ELF-1 (cell line): ENCODE measurements at regions not wholly inside any gene's neighbourhood (a gene's known extent, or its start where the extent isn't known, plus 50 kb on each side); places are given as distances from the start of the nearest gene placed in this dataset.
"Not testable (repeated sequence)": the region's sequence is repeated elsewhere in the genome, so short reads cannot be mapped to it uniquely, and the experiment has no call there.

Source experiments
- DNase-seq: peaks from one replicate; pipeline ENCODE4 v3.0.0-alpha.2; 2016; ENCODE audit warnings: low read depth, low spot score

DNA sequence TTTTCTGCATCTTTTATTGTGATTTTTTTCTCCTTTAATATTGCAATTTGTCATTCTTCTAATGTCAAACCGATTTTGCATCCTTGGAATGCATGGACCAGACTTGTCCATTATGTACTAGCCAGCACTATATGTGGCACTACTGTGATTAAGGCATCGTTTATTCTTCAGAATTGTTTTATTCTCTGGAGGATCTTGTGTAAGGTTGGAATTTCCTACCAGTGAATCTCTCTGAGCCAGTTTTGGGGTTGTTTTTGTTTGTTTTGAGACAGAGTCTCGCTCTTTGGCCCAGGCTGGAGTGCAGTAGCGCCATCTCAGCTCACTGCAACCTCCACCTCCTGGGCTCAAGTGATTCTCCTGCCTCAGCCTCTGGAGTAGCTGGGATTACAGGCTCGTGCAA is 58.5 kb downstream of the IGLL5 start:
- DNase-seq: no peak

GRCh38 chr22:22948651-22949571 is 61.3 kb downstream of the IGLL5 start:
- peak; percentile 1 for DNase-seq

DNA sequence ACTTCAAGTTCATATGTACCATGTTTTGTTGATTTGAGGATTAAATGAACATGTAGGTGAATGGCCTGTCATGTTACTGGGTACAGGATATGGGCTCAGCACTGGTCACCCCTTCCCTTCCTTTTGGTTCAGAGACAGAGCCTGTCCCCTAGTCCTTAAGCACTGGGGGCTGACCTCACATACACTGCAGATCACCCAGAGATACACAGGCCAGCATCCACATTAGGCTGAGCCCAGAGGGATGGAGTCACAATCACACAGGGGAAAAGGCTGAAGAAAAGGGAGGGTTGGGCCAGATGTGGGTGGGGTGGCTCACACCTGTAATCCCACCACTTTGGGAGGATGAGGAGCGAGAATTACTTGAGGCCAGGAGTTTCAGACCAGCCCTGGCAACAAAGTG is 62.3 kb downstream of the IGLL5 start:
- no peak for DNase-seq

DNA sequence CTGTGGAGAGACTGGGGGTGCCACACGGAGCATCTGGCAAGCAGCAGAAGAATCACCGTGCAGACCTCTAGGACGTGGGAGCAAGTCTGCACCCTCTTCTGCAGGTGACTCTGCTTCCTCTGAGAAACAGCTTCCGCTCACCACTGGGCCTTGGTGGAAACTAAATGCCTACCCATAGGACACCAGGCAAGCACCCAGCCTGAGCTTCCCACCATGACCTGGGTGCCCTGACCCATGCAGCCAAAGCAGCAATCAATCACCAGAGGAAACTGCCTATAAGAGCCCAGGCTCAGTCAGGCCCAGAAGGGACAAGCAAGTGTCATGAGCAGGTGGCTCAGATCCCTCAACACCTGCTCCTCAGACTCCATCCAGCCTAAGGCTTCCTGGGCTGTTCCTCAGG is 63.4 kb downstream of the IGLL5 start:
- no peak for DNase-seq

DNA sequence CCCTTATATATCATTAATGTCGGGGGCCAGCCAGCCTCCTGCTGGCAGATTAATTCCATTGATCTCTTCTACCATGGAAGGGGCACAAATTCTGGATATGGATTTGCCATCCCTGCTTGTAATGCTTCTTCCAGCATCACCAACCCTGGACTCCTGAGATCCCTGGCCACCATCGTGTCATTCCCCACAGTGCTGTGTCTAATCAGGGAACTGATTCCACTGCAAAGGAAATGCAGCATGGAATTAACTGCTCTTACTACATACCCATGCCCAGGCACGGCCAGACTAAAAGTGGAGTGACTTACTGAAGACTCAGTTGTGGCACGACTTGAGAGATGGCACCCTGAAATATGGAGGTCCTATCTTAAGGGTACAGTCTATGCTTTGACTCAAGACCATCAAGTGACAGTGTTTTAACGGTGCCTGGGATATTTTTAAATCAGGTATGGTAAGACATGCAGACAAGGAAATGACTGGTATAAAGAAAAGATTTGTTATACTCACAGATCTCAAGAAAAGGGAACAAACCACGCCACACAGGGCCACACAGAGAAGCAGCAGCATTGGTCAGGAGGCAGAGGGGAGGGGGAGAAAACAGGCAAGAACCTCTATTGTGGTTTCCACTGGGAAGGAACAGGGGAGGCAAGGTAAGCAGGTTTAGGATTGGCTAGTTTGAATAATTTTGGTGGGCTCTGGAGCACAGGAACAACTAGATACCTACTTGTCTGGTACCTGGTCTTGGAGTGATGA is 65.1 kb downstream of the IGLL5 start:
- no peak for DNase-seq

- no peak for DNase-seq
Observed at GRCh38 chr22:22953791-22954190, 66.2 kb downstream of the IGLL5 start.

- DNase-seq: peak; percentile 44
Observed at GRCh38 chr22:22954656-22955055, 67.0 kb downstream of the IGLL5 start.

DNA sequence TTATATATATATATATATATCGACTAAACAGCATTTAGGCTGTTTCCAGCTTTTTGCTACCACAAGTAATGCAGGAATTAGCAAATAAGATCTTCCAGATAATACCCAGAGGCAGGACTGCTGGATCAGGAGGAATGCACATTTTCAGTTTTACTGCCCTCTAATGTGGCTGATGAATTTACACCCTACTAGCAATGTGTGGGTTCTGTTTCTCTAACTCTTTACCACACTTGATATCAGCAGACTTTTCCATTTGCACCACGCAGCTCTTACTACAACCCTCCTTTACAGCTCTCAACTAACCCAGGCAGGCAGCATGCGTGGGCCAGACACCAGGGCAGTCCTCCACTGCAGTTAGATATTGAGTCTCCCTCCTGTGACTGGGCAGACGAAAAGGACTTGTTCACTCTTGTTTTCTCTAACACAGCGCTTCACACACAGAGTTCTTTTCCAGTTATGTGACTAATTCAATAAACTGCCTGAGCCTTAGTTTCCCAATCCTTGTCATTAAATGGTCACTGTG is 67.7 kb downstream of the IGLL5 start:
- no peak for DNase-seq

GRCh38 chr22:22955866-22956535 is 68.4 kb downstream of the IGLL5 start:
- DNase-seq: peak; percentile 65

DNA sequence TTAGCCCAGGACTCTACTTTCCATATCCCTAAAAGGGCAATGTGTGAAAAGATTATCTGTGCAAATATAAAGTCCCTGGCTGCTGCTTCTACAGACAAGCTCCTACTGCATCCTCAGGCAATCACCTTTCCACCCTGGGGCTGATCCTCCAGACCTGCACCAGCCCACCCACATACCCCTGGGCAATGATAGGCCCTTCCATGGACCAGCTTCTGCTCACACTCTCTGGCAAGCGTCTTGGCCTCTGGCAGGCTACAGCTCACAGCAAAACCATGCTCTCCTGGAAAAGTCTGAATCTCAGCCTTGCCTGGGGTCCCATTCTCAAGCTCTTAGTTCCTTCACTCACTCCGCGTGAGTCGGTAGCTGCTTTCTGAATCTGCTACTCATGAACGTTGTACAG is 69.5 kb downstream of the IGLL5 start:
- DNase-seq: no peak

- DNase-seq: no peak
Observed at GRCh38 chr22:22958621-22959020, 71.0 kb downstream of the IGLL5 start.

- peak; percentile 82 for DNase-seq
Observed at GRCh38 chr22:22959147-22959827, 71.7 kb downstream of the IGLL5 start.

DNA sequence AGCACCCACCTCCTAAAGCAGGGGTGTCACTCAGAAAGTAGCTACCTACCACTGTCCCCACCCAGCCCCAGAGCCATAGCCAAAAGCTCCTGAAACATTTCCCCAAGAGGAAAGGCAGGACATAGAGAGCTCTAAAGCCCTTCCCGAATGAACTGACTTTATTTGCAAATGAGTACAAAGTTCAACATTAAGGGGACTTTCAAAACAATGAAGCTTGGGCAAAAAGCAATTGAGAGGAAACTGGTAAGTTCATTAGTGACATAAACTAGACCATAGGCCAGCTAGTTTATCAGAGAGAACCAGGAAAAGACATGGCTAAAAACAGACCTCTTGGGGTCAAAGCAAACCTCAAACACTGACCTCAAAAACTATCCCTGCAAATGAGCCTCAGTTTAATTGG is 72.7 kb downstream of the IGLL5 start:
- no peak for DNase-seq

- DNase-seq: no peak
Observed at GRCh38 chr22:22961574-22961973, 74.0 kb downstream of the IGLL5 start.

DNA sequence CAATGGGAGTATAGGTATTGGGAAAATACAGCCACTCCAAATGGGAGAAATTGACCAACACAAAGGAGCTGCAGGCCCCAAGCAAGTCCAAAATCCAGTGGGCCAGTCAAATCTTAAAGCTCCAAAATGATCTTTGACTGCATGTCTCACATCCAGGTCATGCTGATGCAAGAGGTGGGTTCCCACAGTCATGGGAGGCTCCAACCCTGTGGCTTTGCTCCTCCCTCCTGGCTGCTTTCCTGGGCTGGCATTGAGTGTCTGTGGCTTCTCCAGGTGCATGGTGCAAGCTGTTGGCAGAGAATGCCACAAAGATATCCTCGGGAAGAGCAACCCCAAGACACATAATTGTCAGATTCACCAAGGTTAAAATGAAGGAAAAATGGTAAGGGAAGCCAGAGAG is 80.8 kb downstream of the IGLL5 start:
- no peak for DNase-seq

GRCh38 chr22:22972605-22973004 is 85.0 kb downstream of the IGLL5 start:
- DNase-seq: not testable (repeated sequence)

DNA sequence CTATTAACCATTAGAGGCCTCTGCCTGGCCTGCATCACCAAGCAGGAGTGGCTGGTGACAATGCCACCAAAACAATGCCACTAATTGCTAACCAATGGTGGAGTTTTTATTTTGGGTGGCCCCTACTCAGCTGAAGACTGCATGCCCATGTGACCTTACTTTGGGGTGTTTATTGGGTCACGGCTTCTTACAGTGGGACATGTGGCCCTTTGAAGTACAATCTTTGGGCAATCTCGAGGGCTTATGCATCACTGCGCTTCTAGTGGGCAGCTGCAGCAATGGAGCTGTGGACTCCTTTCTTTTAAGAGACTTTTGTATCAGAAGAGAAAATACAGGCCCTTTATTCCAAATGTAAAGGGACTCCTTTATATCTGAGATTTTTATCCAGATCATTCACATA is 85.7 kb downstream of the IGLL5 start:
- DNase-seq: no peak

DNA sequence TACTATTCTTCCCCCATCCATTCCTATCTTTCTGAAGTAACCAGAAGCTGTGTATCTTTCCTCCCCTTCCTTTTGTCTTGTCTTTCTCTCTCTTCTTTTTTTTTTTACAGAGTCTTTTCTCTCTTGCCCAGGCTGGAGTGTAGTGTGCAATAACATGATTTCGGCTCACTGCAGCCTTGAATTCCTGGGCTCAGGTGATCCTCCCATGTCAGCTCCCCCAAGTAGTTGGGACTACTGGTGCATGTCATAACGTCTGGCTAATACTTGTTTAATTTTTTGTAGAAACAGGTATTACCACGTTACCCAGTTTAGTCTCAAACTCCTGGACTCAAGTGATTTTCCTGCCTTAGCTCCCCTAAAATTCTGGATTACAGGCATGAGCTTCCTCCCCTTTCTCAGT is 86.5 kb downstream of the IGLL5 start:
- DNase-seq: no peak

GRCh38 chr22:22974795-22975580 is 87.4 kb downstream of the IGLL5 start:
- DNase-seq: no peak

GRCh38 chr22:22976033-22976922 is 88.7 kb downstream of the IGLL5 start:
- no peak for DNase-seq
